ENCODE measurements at regions not wholly inside any gene's neighbourhood (a gene's known extent, or its start where the extent isn't known, plus 50 kb on each side); places are given as distances from the start of the nearest gene placed in this dataset.

GRCh38 chr9:111148052-111149017 is 110.1 kb upstream of the LPAR1 start (continued):
- TF ChIP-seq GABPA (IDR thresholded peaks at IDR 0.05; ENCODE audit: low read depth): no peak
- TF ChIP-seq, protein P1, sequence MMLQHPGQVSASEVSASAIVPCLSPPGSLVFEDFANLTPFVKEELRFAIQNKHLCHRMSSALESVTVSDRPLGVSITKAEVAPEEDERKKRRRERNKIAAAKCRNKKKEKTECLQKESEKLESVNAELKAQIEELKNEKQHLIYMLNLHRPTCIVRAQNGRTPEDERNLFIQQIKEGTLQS (IDR thresholded peaks at IDR 0.05; ENCODE audit: borderline replicate concordance, extremely low read depth, low read depth, low read length): no peak
- TF ChIP-seq YBX1 (IDR thresholded peaks at IDR 0.05): no peak
- peak; percentile 22 to 24; a peak in 1 of 4 replicates for TF ChIP-seq BHLHE40 (IDR thresholded peaks at IDR 0.05; ENCODE audit: borderline replicate concordance in 1 of 2, low read depth in 2 of 2, low read length in 1 of 2)
- TF ChIP-seq MTA3 (IDR thresholded peaks at IDR 0.05; ENCODE audit: borderline replicate concordance, low read length): no peak

- Histone ChIP-seq H2AFZ (ENCODE audit: control insufficient read depth, low read depth, low read length) (no peak overlapping the region), H3K4me1 (ENCODE audit: control insufficient read depth, insufficient read depth, low read length) (no peaks in the 10 kb centered on the region), H3K4me2 (ENCODE audit: control insufficient read depth, insufficient read depth) (no peak overlapping the region), H3K27me3 (replicated peaks in 1 of 2; ENCODE audit: control insufficient read depth in 2 of 2, insufficient read depth in 2 of 2, low read length in 1 of 2) (no peaks in the 10 kb centered on the region), H3K36me3 (ENCODE audit: control insufficient read depth in 2 of 2, insufficient read depth in 2 of 2, low read length in 1 of 2) (no peaks in the 10 kb centered on the region), H4K20me1 (ENCODE audit: control insufficient read depth, insufficient read depth) (no peaks in the 10 kb centered on the region), H3K4me3 (no peak overlapping the region), H3K79me2 (ENCODE audit: control insufficient read depth, insufficient read depth, low read length) (no peaks in the 10 kb centered on the region), H3K27ac (ENCODE audit: control insufficient read depth, insufficient read depth) (no peak overlapping the region), H3K9ac (ENCODE audit: control insufficient read depth, insufficient read depth, low read length) (no peak overlapping the region), H3K9me3 (replicated peaks; ENCODE audit: control insufficient read depth, insufficient read depth, low read length) (no peaks in the 10 kb centered on the region)
- CTCF ChIA-PET: interaction anchor here (0.6 to 2.1 kb wide), 2 partner anchors 15 to 71 kb away, joined by 3 to 6 read pairs; no protein-coding TSS in a partner anchor
- DNase-seq (ENCODE audit: low read depth, low spot score) (no peak), ATAC-seq (no peak), FAIRE-seq (no peak)
- in situ Hi-C loops (cut with MboI): no loop called here
- SMC1A ChIA-PET (ENCODE audit: uncharacterized antibody, unreplicated experiment): no interaction called here
- TF ChIP-seq GABPA (IDR thresholded peaks at IDR 0.05; ENCODE audit: low read depth): no peak
- no peak for TF ChIP-seq KDM1A (IDR thresholded peaks at IDR 0.05; ENCODE audit: borderline replicate concordance)
- no peak for TF ChIP-seq CREM (IDR thresholded peaks at IDR 0.05; ENCODE audit: low read depth)
- TF ChIP-seq ZNF207 (IDR thresholded peaks at IDR 0.05; ENCODE audit: borderline replicate concordance): no peak
- TF ChIP-seq HDAC6 (IDR thresholded peaks at IDR 0.05; ENCODE audit: unreplicated experiment): no peak
- TF ChIP-seq HCFC1 (IDR thresholded peaks at IDR 0.05; ENCODE audit: low read length): no peak
- TF ChIP-seq STAT3 (IDR thresholded peaks at IDR 0.05; ENCODE audit: low read depth, low read length): no peak
- TF ChIP-seq BCL11A (IDR thresholded peaks at IDR 0.05; ENCODE audit: low read depth, low read length): no peak
- TF ChIP-seq POLR2A (IDR thresholded peaks at IDR 0.05; ENCODE audit: low read depth, low read length): no peak
- TF ChIP-seq, protein P2, sequence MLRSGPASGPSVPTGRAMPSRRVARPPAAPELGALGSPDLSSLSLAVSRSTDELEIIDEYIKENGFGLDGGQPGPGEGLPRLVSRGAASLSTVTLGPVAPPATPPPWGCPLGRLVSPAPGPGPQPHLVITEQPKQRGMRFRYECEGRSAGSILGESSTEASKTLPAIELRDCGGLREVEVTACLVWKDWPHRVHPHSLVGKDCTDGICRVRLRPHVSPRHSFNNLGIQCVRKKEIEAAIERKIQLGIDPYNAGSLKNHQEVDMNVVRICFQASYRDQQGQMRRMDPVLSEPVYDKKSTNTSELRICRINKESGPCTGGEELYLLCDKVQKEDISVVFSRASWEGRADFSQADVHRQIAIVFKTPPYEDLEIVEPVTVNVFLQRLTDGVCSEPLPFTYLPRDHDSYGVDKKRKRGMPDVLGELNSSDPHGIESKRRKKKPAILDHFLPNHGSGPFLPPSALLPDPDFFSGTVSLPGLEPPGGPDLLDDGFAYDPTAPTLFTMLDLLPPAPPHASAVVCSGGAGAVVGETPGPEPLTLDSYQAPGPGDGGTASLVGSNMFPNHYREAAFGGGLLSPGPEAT (IDR thresholded peaks at IDR 0.05; ENCODE audit: low read depth): no peak
- TF ChIP-seq DPF2 (IDR thresholded peaks at IDR 0.05): no peak
- TF ChIP-seq RUNX3 (IDR thresholded peaks at IDR 0.05; ENCODE audit: low read length): no peak
- POLR2A ChIA-PET: no interaction called here
- no TSS peak for BruUV-seq (replicated peaks)
- intact Hi-C loops (cut with micrococcal nuclease; ENCODE audit: unreplicated experiment): loop anchor here (2.0 to 10.0 kb wide), 3 partner anchors 70 to 262 kb away; no protein-coding TSS in a partner anchor
- 70% methylated on average over 3 of the region's 3 CpGs for WGBS (ENCODE audit: insufficient coverage, insufficient replicate concordance, low lambda C conversion rate, missing lambda C conversion rate)
- RAD21 ChIA-PET (ENCODE audit: unreplicated experiment): interaction anchor here (5.8 to 6.2 kb wide), 2 partner anchors 107 to 111 kb away, joined by 46 to 51 read pairs; partner anchors contain the start of gene LPAR1
These were observed 108.8 kb upstream of the LPAR1 start for GRCh38 chr9:111147041-111147440.

Measured in GM12878 (cell line).